ENCODE measurements at regions not wholly inside any gene's neighbourhood (a gene's known extent, or its start where the extent isn't known, plus 50 kb on each side); places are given as distances from the start of the nearest gene placed in this dataset.
A peak's percentile ranks its signal among the peaks of the same experiment; 100 is the strongest.

DNA sequence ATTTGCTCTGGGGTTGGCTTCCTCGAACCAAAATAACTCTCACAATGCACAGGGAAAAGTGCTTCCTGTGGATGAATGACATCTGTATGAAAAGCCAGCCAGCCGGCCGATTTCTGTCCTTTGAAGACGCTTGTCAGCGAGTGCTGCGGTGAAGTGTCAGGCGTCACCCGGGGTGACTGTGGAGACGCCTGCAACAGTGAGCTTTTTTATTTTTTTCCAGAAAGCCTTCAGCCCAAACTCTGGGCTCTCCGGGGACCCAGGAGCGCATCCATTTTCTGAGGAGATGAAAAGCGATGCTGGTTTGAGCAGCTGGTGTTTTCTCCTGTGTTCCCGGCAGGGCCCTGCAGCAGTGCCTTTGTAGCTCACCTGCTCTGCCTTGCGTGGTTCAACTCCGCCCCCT is 147.9 kb upstream of the MYL2 start (continued):
- TF ChIP-seq, protein P1, sequence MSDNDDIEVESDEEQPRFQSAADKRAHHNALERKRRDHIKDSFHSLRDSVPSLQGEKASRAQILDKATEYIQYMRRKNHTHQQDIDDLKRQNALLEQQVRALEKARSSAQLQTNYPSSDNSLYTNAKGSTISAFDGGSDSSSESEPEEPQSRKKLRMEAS (IDR thresholded peaks at IDR 0.05): no peak
- no peak for TF ChIP-seq RAD21 (conservative IDR thresholded peaks at IDR 0.05 in 1 of 2, IDR thresholded peaks at IDR 0.05 in 1 of 2)
- no peak for TF ChIP-seq CBX2 (IDR thresholded peaks at IDR 0.05; ENCODE audit: borderline replicate concordance, low read depth)
- no peak for TF ChIP-seq KDM5A (IDR thresholded peaks at IDR 0.05)

DNA sequence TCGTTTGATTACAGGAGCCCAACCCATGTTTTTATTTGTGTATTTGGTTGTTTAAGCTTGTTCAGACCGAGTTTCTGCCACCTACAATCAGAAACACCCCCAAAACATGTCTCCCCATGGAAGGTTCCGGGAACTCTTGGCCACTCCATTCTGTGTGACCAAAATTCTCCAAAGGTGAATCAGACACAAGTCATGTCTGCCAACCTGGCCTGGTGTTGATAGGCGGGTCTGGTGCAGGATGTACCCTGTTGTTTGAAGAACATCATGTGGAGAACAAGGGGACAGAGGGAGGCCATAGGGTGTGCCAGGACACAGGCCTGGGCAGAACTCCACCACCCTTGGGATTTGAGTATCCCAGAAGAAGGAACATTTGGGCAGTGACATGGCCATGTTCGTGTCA is 147.1 kb upstream of the MYL2 start:
- CTCF ChIA-PET: interaction anchor here (0.6 to 2.0 kb wide), 3 partner anchors 9 to 131 kb away, joined by 3 to 7 read pairs (median 5); no protein-coding TSS in a partner anchor
- WGBS (ENCODE audit: missing lambda C conversion rate): 66% methylated on average over 5 of the region's 5 CpGs
- peak overlapping the region; percentile 27; the same call in 1 of the 3 replicates for H3K4me2 ChIP-seq
- H3K27ac ChIP-seq: peak overlapping the region; percentile 51 to 74; a peak in 5 of 6 replicates
- DNase-seq (ENCODE audit: low read depth in 1 of 2, low spot score in 1 of 2) (peak in 1 of 2 experiments; percentile 47), FAIRE-seq (no peak), ATAC-seq (no peak; a peak in 1 of 6 replicates)
- no peak overlapping the region for H3K4me3 ChIP-seq
- peaks cover 12% of the 10 kb centered on the region; the same call in 1 of the 3 replicates for H3K9me3 ChIP-seq
- TF ChIP-seq, protein P1 (IDR thresholded peaks at IDR 0.05): peak; percentile 32; the same call in 1 of the 2 replicates
- TF ChIP-seq FOSL2 (IDR thresholded peaks at IDR 0.05) (no peak), FOSL2 (CRISPR knock-in tag; IDR thresholded peaks at IDR 0.05) (peak; percentile 23; the same call in 1 of the 2 replicates), ZC3H11A (IDR thresholded peaks at IDR 0.05) (no peak)
- peaks cover 36% of the 10 kb centered on the region for H3K4me1 ChIP-seq
- POLR2A ChIA-PET: no interaction called here

DNA sequence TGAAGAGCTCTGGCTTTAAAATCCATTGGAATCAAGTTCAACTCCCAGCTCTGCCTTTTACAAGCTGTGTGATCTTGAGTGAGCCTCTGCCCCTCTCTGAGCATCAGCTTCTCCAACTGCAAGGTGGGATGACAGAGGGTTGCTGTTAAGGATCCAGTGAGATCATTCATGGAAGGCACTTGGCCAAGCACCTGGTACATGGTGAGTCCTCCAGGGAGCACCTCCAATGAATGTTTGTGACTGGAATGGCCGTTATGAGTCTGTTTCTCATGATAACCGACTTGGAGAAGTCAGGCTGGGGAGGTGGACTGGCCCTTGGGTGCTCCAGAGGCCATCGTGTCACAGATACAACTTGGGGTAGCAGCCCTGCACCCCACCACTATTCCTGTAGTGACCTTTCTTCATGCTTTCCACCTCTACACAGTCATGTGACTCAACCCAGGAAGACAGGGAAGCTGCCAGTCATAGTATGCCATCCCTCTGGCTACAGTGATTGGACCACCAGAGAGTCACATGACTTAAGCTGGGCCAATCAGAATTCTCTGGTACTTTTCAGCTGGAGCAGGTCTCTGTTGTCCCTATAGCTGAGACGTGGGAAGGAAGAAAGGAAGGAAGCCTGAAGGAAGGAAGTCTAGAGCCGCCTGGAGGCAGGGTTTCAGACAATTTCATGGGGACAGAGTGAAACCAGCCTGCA is 146.5 kb upstream of the MYL2 start:
- Histone ChIP-seq H3K4me2 (0 out of 3 replicates have a peak overlapping the region, but pooled peaks have one; percentile 13), H3K4me1 (peaks cover 39% of the 10 kb centered on the region), H3K9me3 (peaks cover 10% of the 10 kb centered on the region; the same call in 1 of the 3 replicates), H3K4me3 (no peak overlapping the region), H3K27ac (peak overlapping the region; percentile 51 to 74; a peak in 5 of 6 replicates)
- ChIA-PET POLR2A (no interaction called here), CTCF (interaction anchor here (0.6 to 2.0 kb wide), 4 partner anchors 9 to 130 kb away, joined by 3 to 7 read pairs (median 4); no protein-coding TSS in a partner anchor)
- peak in 1 of 2 experiments; percentile 18; a peak in 2 of 6 replicates for ATAC-seq
- TF ChIP-seq EHF (CRISPR knock-in tag; IDR thresholded peaks at IDR 0.05): no peak
- no peak for TF ChIP-seq MAFK (IDR thresholded peaks at IDR 0.05; ENCODE audit: partially characterized antibody)
- no peak for TF ChIP-seq FOSL2 (IDR thresholded peaks at IDR 0.05)
- no peak for TF ChIP-seq FOSL2 (CRISPR knock-in tag; IDR thresholded peaks at IDR 0.05)
- TF ChIP-seq, protein P2, sequence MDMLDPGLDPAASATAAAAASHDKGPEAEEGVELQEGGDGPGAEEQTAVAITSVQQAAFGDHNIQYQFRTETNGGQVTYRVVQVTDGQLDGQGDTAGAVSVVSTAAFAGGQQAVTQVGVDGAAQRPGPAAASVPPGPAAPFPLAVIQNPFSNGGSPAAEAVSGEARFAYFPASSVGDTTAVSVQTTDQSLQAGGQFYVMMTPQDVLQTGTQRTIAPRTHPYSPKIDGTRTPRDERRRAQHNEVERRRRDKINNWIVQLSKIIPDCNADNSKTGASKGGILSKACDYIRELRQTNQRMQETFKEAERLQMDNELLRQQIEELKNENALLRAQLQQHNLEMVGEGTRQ (IDR thresholded peaks at IDR 0.05): peak; percentile 87
- TF ChIP-seq CEBPB (IDR thresholded peaks at IDR 0.05): no peak
- TF ChIP-seq NPAS2 (CRISPR knock-in tag; IDR thresholded peaks at IDR 0.05; ENCODE audit: borderline replicate concordance): no peak
- TF ChIP-seq ZSCAN20 (CRISPR knock-in tag; IDR thresholded peaks at IDR 0.05): no peak
- TF ChIP-seq, protein P3, sequence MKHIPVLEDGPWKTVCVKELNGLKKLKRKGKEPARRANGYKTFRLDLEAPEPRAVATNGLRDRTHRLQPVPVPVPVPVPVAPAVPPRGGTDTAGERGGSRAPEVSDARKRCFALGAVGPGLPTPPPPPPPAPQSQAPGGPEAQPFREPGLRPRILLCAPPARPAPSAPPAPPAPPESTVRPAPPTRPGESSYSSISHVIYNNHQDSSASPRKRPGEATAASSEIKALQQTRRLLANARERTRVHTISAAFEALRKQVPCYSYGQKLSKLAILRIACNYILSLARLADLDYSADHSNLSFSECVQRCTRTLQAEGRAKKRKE (CRISPR knock-in tag; IDR thresholded peaks at IDR 0.05; ENCODE audit: low read depth): no peak
- no peak for TF ChIP-seq SREBF2 (IDR thresholded peaks at IDR 0.05)
- DNase-seq (ENCODE audit: low read depth in 1 of 2, low spot score in 1 of 2): peak; percentile 44 to 48
- FAIRE-seq: no peak
- 64% methylated on average over 5 of the region's 5 CpGs for WGBS (ENCODE audit: missing lambda C conversion rate)

DNA sequence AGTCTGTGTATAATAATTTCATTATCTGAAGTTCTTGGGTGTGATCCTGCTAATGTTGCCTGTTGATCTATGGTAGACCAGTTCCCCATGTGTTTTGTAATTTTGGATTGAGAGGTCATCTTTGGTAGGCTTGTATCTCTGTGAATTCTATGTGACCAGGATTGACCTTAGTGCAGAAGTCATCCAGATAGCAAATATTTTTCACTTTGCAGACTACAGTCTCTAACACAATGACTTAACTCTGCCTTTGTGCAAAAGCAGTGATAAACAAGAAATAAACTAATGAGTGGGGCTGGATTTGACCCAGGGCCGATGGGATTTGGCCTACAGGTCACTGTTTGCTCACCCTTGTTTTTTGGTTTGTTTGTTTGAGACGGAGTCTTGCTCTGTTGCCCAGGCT is 144.6 kb upstream of the MYL2 start:
- no peak for ATAC-seq
- POLR2A ChIA-PET: no interaction called here
- H3K4me3 ChIP-seq: no peak overlapping the region
- no peak for TF ChIP-seq KDM5A (IDR thresholded peaks at IDR 0.05)
- no peak for TF ChIP-seq POLR2AphosphoS2 (conservative IDR thresholded peaks at IDR 0.05; ENCODE audit: low read length)
- TF ChIP-seq, protein P2 (IDR thresholded peaks at IDR 0.05): no peak
- no peak for TF ChIP-seq MYC (IDR thresholded peaks at IDR 0.05; ENCODE audit: borderline replicate concordance, low read length)
- TF ChIP-seq POLR2A (IDR thresholded peaks at IDR 0.05; ENCODE audit: low read length): no peak
- no peak for TF ChIP-seq RARB (CRISPR knock-in tag; IDR thresholded peaks at IDR 0.05)
- no peak for TF ChIP-seq RFX5 (IDR thresholded peaks at IDR 0.05)
- TF ChIP-seq NR3C1 (IDR thresholded peaks at IDR 0.05): no peak
- no peak for TF ChIP-seq HOXB5 (CRISPR knock-in tag; IDR thresholded peaks at IDR 0.05)
- TF ChIP-seq CBX2 (IDR thresholded peaks at IDR 0.05; ENCODE audit: borderline replicate concordance, low read depth): no peak
- TF ChIP-seq SREBF2 (IDR thresholded peaks at IDR 0.05): no peak
- TF ChIP-seq PHF8 (IDR thresholded peaks at IDR 0.05; ENCODE audit: borderline replicate concordance, low read depth): no peak
- TF ChIP-seq CHD2 (IDR thresholded peaks at IDR 0.05; ENCODE audit: low read length, partially characterized antibody): no peak
- 73% methylated on average over 2 of the region's 2 CpGs for WGBS (ENCODE audit: missing lambda C conversion rate)
- FAIRE-seq: no peak
- H3K4me1 ChIP-seq: peaks cover 39% of the 10 kb centered on the region
- 0 out of 3 replicates have a peak, but pooled peaks cover 4% of the 10 kb centered on the region for H3K9me3 ChIP-seq
- peak overlapping the region; percentile 74 to 81; a peak in 4 of 6 replicates for H3K27ac ChIP-seq
- DNase-seq (ENCODE audit: low read depth in 1 of 2, low spot score in 1 of 2): no peak
- CTCF ChIA-PET: interaction anchor here (2.1 kb wide), 1 partner anchor 10 kb away, joined by 8 read pairs; no protein-coding TSS in a partner anchor
- H3K4me2 ChIP-seq: no peak overlapping the region

Measured in A549 (cell line).